ENCODE measurements at regions not wholly inside any gene's neighbourhood (a gene's known extent, or its start where the extent isn't known, plus 50 kb on each side); places are given as distances from the start of the nearest gene placed in this dataset.

DNA sequence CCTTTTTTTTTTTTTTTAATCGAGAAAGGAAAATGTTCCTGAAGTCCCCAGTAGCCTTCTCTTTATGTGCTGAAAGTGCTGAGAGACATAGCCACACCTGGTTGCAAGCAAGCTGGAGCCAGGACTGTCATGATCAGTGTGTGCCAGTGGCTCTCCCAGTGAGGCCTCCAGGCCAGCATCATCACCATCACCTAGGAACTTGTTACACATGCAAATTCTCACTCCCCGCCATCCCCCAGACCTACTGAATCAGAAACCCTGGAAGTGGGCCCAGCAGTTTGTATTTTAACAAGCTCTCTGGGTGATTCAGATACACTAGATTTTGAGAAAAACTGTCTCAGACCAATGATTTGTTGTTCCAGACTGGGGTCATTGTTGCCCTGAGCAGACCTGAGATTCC is 181.9 kb upstream of the GLRA1 start:
- TF ChIP-seq ZFP30 (CRISPR knock-in tag; IDR thresholded peaks at IDR 0.05), result no peak
- TF ChIP-seq, protein P1, sequence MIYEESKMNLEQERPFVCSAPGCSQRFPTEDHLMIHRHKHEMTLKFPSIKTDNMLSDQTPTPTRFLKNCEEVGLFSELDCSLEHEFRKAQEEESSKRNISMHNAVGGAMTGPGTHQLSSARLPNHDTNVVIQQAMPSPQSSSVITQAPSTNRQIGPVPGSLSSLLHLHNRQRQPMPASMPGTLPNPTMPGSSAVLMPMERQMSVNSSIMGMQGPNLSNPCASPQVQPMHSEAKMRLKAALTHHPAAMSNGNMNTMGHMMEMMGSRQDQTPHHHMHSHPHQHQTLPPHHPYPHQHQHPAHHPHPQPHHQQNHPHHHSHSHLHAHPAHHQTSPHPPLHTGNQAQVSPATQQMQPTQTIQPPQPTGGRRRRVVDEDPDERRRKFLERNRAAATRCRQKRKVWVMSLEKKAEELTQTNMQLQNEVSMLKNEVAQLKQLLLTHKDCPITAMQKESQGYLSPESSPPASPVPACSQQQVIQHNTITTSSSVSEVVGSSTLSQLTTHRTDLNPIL (CRISPR knock-in tag; IDR thresholded peaks at IDR 0.05; ENCODE audit: low read depth), result no peak
- no peak for TF ChIP-seq SNAI2 (CRISPR knock-in tag; IDR thresholded peaks at IDR 0.05)
- no peak for TF ChIP-seq BACH2 (CRISPR knock-in tag; IDR thresholded peaks at IDR 0.05; ENCODE audit: borderline replicate concordance)
- TF ChIP-seq TCF4 (CRISPR knock-in tag; IDR thresholded peaks at IDR 0.05; ENCODE audit: borderline replicate concordance), result no peak
- no peak for TF ChIP-seq ARNTL (CRISPR knock-in tag; IDR thresholded peaks at IDR 0.05; ENCODE audit: borderline replicate concordance, low read depth)
- no peak for TF ChIP-seq ZC3H10 (CRISPR knock-in tag; IDR thresholded peaks at IDR 0.05)
- no peak for TF ChIP-seq ZFP3 (CRISPR knock-in tag; IDR thresholded peaks at IDR 0.05)
- TF ChIP-seq ZNF8 (CRISPR knock-in tag; IDR thresholded peaks at IDR 0.05), result no peak
- TF ChIP-seq, protein P2, sequence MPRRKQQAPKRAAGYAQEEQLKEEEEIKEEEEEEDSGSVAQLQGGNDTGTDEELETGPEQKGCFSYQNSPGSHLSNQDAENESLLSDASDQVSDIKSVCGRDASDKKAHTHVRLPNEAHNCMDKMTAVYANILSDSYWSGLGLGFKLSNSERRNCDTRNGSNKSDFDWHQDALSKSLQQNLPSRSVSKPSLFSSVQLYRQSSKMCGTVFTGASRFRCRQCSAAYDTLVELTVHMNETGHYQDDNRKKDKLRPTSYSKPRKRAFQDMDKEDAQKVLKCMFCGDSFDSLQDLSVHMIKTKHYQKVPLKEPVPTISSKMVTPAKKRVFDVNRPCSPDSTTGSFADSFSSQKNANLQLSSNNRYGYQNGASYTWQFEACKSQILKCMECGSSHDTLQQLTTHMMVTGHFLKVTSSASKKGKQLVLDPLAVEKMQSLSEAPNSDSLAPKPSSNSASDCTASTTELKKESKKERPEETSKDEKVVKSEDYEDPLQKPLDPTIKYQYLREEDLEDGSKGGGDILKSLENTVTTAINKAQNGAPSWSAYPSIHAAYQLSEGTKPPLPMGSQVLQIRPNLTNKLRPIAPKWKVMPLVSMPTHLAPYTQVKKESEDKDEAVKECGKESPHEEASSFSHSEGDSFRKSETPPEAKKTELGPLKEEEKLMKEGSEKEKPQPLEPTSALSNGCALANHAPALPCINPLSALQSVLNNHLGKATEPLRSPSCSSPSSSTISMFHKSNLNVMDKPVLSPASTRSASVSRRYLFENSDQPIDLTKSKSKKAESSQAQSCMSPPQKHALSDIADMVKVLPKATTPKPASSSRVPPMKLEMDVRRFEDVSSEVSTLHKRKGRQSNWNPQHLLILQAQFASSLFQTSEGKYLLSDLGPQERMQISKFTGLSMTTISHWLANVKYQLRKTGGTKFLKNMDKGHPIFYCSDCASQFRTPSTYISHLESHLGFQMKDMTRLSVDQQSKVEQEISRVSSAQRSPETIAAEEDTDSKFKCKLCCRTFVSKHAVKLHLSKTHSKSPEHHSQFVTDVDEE (CRISPR knock-in tag; IDR thresholded peaks at IDR 0.05), result no peak
- TF ChIP-seq, protein P3, sequence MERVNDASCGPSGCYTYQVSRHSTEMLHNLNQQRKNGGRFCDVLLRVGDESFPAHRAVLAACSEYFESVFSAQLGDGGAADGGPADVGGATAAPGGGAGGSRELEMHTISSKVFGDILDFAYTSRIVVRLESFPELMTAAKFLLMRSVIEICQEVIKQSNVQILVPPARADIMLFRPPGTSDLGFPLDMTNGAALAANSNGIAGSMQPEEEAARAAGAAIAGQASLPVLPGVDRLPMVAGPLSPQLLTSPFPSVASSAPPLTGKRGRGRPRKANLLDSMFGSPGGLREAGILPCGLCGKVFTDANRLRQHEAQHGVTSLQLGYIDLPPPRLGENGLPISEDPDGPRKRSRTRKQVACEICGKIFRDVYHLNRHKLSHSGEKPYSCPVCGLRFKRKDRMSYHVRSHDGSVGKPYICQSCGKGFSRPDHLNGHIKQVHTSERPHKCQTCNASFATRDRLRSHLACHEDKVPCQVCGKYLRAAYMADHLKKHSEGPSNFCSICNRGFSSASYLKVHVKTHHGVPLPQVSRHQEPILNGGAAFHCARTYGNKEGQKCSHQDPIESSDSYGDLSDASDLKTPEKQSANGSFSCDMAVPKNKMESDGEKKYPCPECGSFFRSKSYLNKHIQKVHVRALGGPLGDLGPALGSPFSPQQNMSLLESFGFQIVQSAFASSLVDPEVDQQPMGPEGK (CRISPR knock-in tag; IDR thresholded peaks at IDR 0.05; ENCODE audit: borderline replicate concordance), result no peak
- TF ChIP-seq, protein P4, sequence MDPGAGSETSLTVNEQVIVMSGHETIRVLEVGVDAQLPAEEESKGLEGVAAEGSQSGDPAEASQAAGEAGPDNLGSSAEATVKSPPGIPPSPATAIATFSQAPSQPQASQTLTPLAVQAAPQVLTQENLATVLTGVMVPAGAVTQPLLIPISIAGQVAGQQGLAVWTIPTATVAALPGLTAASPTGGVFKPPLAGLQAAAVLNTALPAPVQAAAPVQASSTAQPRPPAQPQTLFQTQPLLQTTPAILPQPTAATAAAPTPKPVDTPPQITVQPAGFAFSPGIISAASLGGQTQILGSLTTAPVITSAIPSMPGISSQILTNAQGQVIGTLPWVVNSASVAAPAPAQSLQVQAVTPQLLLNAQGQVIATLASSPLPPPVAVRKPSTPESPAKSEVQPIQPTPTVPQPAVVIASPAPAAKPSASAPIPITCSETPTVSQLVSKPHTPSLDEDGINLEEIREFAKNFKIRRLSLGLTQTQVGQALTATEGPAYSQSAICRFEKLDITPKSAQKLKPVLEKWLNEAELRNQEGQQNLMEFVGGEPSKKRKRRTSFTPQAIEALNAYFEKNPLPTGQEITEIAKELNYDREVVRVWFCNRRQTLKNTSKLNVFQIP (CRISPR knock-in tag; IDR thresholded peaks at IDR 0.05; ENCODE audit: borderline replicate concordance, low read depth), result no peak
- no peak for TF ChIP-seq ESRRG (CRISPR knock-in tag; IDR thresholded peaks at IDR 0.05)
